GM19438 (cell line): ENCODE measurements at regions not wholly inside any gene's neighbourhood (a gene's known extent, or its start where the extent isn't known, plus 50 kb on each side); places are given as distances from the start of the nearest gene placed in this dataset.

Experiments
- ATAC-seq: cut with Tn5 transposase; IDR thresholded peaks from one replicate; pipeline ENCODE4 v1.9.1; 2021; ENCODE audit warnings: low read depth; ENCODE audit not compliant: unreplicated experiment

- no peak for ATAC-seq
Measured at GRCh38 chr5:168017313-168017712, 274.1 kb upstream of the WWC1 start.

- ATAC-seq, result no peak
Measured at GRCh38 chr5:168019143-168019542, 272.3 kb upstream of the WWC1 start.

- no peak for ATAC-seq
Measured at GRCh38 chr5:168020542-168021294, 270.7 kb upstream of the WWC1 start.

- no peak for ATAC-seq
Measured at GRCh38 chr5:168022446-168023169, 268.8 kb upstream of the WWC1 start.

GRCh38 chr5:168023191-168023590, 268.3 kb upstream of the WWC1 start:
- no peak for ATAC-seq

GRCh38 chr5:168024306-168024705, 267.1 kb upstream of the WWC1 start:
- ATAC-seq, result no peak

- no peak for ATAC-seq
Measured at GRCh38 chr5:168027007-168027406, 264.4 kb upstream of the WWC1 start.

DNA sequence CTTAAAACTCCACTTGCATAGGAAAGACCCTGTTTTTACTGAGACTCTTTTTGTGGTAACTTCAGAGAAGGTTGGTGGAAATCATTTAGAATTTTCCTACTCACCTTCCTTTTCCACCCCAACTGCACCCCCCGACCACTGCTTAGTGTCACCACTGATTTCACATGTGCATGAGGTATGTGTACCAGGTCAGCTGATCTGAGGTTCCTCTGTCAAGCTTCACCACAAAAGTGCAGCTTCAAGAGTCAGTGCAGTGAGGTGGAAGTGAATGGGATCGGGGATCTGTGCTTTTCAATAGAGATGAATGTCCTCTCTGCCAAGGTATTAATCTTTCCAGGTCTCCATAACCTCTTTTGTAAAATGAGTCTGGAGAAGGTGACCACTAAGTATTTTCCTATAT, 260.5 kb upstream of the WWC1 start:
- no peak for ATAC-seq

GRCh38 chr5:168031614-168032013, 259.8 kb upstream of the WWC1 start:
- ATAC-seq, result no peak

DNA sequence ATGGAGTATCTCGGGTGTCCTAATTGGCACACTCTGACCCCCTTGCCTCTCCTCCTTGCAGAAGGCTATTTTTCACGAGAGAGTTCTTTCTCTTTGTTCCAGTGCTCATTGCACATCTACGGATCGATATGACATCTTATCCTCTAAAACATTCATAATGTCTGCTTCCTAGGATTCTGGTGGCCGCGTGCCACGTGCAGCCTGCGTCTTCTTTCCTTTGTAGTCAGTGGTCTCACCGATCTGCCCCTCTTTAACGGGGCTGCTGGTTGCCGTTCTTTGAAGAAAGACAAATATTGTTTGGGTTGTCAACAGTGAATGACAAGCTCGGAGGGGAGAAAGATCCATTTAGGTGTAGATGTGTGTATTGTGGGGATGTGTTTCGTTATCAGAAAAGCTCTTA, 252.4 kb upstream of the WWC1 start:
- ATAC-seq, result no peak

- no peak for ATAC-seq
Measured at GRCh38 chr5:168039566-168040248, 251.7 kb upstream of the WWC1 start.

DNA sequence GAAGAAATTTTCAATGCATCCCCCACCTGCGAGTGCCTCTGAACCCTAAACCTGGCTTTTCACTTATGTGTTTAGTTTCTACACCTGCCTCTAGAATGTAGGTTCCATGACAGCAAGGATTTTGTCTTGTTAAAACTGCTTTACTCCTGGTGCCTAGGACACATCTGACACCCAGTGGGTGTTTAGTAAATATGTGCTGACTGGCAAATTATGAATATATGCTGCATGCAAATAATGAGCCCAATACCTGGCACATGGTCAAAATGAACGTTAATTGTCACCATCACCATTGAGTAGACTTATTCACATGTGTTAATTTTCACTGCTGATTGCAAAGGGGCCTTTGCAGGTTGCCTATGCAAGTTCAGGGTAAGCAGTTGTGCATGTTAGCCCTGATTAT, 249.9 kb upstream of the WWC1 start:
- no peak for ATAC-seq

DNA sequence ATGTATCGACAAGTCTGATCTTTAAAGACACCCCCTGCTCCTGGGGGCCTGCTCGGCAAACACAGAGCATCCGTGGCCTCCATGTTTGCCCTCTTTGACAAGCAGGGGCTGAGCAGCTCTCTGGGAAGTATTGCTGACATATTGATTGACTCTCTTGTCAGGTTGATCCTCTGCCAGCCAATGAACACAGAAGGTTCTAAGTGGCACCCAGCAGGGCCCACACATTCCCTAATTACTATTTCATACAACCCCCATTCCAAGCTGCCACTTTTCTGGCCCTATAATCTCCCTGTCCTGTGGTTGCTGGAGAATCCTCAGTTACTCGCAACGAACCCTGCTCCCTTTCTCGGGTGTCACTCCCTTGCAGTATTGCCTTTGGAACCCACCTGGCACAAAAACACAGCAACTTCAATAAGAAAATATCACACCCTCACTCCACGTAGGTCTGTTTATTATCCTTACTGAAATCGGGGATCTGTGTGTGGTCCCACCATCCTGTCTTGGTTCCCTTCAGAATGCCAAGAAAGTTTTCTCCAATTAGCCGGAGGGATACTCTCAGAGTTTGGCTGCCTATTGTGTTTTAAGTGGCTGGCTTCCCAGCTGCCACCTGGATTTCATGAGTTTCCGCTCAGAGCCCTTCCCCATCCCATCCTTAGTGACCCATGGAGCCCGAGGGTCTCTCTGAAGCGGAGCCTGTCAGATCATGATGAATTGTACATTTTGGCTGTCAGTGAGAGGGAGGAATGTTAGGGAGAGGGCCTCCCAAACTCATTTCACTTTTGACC, 249.0 kb upstream of the WWC1 start:
- ATAC-seq, result no peak

DNA sequence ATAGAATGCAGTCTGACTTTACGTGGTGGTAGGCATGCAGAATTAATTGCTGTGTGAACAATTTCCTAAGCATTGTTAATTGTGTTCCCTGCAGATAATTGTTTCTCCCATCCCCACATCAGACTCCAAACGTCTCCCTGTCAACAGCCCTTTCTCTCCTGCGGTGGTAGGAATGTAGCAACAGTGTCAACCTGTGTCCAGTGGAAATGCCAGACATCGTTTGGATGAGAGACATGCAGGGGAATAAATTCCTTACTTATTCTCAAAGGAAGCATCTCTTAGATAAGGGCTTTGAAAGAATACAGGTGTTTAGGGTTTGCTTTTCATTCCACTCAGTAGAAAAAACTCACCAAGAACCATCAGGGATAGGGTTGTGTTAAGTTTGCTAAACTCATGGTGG, 245.3 kb upstream of the WWC1 start:
- ATAC-seq, result no peak

DNA sequence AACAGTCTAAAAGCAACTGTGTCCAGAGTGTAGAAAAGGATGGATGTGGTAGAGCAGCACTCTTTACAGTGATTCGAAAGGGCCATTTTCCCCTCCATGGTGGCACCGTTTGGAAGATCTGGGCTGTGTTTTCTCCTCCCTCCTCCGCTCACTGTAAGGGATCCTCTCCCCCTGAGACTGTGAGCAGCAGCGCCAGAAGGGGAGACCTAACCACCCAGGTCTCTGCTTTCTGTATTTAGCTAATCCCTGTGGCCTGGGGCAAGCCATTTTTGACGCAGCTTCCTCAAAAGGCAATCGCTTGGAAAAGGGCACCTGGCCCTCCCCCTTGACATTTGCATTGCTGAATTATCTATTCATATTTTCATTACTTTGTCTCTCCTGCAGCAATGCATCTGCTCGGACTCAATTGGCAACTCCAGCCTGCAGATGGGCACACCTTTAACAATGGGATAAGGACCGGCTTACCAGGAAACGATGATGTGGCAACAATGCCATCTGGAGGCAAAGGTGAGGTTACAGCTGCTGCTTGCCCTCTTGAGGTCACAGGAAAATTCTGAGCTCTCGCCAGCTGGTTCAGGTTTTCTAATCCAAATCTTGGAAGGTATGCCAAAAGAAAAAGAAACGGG, 244.3 kb upstream of the WWC1 start:
- ATAC-seq, result no peak

DNA sequence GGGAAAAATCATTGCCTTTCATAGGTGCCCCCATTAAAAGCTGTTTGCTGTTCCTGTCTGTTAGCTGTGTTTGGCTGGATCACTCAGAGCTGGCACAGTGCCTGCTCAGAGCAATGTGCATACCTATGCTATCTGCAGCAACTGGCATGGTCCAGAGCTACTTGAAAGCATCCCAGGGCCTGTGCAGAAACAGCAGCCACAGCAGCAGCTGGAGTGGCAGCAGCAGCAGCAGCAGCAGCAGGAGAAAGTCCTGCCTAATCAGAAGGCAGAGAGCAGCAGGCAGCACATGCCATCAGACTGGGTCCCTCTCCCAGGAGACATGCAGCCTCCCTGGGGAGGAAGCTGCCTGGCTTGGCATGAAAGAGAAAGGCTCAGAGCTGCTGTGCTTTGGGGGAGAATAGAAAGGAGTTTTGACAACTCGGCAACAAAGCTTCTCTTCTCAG, 243.8 kb upstream of the WWC1 start:
- ATAC-seq, result no peak

DNA sequence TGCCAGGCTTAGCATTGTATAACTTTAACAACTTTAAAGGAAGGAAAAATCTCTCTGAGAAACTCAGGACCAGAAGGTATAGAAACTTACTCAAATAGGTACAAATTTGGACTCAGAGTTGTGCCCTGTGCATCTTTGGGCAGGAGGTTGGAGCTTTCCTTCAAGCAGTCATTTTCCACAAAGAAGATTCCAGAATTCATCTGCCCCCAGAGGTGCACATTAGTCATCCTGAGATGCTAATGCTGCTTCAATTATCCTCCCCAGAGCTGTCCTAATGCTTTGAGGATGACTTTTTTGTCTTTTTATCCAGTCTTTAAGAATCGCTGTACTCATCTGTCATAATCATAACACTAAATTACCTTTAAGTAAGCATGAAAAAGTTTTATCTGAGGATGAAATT, 243.0 kb upstream of the WWC1 start:
- ATAC-seq, result no peak

- no peak for ATAC-seq
Measured at GRCh38 chr5:168052686-168053085, 238.8 kb upstream of the WWC1 start.

GRCh38 chr5:168054091-168054490, 237.4 kb upstream of the WWC1 start:
- no peak for ATAC-seq

GRCh38 chr5:168055141-168055683, 236.2 kb upstream of the WWC1 start:
- no peak for ATAC-seq
